ENCODE measurements at regions not wholly inside any gene's neighbourhood (a gene's known extent, or its start where the extent isn't known, plus 50 kb on each side); places are given as distances from the start of the nearest gene placed in this dataset.

DNA sequence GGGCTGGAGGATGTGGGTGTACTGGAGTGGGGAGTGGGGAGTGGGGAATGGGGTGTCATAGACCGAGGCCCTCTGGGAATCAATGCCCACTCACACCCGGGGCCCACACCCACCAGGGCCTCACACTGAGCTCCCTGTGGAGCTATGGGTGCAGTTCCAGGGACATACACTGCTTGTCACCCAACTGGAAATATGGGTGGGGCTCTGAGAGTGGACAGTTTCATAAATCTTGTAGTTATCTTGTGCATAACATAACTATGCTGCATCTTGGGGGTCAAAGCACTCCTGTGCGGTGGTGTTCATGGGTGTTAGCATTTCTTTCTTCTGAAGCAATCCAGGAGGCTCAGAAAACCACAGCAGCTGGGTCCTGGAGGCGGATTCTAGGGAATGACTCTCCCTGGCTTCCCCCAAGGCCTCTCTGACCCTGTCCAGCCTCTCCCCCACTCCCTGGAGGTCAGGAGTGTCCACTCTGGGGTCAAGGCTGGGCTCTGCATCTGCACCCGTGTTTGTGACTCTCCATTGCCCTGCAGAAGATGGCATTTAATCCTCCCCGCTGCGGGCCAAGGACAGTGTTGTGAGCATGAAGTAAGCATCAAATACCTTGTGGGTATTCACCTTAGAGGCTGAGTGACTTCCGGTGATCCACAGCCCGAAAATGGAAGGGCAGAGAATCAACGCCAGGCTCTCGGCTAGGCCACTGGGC, 172.5 kb downstream of the CTTN start:
- Mint-ChIP-seq H3K4me3 (ENCODE audit: low read depth, unreplicated experiment) (no peak overlapping the region), H3K9me3 (ENCODE audit: low read depth, unreplicated experiment) (no peaks in the 10 kb centered on the region), H3K4me1 (ENCODE audit: low read depth, unreplicated experiment) (peaks cover 8% of the 10 kb centered on the region), H3K36me3 (ENCODE audit: insufficient read depth, unreplicated experiment) (peaks cover 7% of the 10 kb centered on the region), H3K27ac (ENCODE audit: unreplicated experiment) (no peak overlapping the region), H3K27me3 (ENCODE audit: unreplicated experiment) (no peaks in the 10 kb centered on the region)
- BruUV-seq (replicated peaks) = no TSS peak
- intact Hi-C loops (cut with micrococcal nuclease; ENCODE audit: unreplicated experiment) = no loop called here
- no peak for DNase-seq
- CTCF ChIA-PET = no interaction called here
- TF ChIP-seq, protein P1, sequence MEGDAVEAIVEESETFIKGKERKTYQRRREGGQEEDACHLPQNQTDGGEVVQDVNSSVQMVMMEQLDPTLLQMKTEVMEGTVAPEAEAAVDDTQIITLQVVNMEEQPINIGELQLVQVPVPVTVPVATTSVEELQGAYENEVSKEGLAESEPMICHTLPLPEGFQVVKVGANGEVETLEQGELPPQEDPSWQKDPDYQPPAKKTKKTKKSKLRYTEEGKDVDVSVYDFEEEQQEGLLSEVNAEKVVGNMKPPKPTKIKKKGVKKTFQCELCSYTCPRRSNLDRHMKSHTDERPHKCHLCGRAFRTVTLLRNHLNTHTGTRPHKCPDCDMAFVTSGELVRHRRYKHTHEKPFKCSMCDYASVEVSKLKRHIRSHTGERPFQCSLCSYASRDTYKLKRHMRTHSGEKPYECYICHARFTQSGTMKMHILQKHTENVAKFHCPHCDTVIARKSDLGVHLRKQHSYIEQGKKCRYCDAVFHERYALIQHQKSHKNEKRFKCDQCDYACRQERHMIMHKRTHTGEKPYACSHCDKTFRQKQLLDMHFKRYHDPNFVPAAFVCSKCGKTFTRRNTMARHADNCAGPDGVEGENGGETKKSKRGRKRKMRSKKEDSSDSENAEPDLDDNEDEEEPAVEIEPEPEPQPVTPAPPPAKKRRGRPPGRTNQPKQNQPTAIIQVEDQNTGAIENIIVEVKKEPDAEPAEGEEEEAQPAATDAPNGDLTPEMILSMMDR (IDR thresholded peaks at IDR 0.05; ENCODE audit: unreplicated experiment) = no peak

DNA sequence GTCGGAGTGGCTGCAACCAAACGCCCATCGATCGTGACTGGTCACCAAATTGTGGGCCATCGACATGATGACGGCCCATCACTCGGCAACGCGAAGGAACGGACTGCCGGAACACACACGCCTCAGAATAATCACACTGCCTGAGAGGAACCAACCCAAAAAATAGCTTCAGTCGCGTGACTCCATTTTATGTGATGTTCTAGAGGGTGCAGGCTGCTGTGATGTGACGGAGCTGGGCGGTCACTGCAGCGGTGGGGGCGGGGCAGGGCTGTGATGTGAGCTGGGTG, 174.6 kb downstream of the CTTN start:
- TF ChIP-seq, protein P1 (IDR thresholded peaks at IDR 0.05; ENCODE audit: unreplicated experiment) = no peak
- Mint-ChIP-seq H3K4me1 (ENCODE audit: low read depth, unreplicated experiment) (peaks cover 2% of the 10 kb centered on the region), H3K27ac (ENCODE audit: unreplicated experiment) (no peak overlapping the region), H3K9me3 (ENCODE audit: low read depth, unreplicated experiment) (no peaks in the 10 kb centered on the region), H3K4me3 (ENCODE audit: low read depth, unreplicated experiment) (no peak overlapping the region), H3K36me3 (ENCODE audit: insufficient read depth, unreplicated experiment) (peaks cover 1% of the 10 kb centered on the region), H3K27me3 (ENCODE audit: unreplicated experiment) (no peaks in the 10 kb centered on the region)
- BruUV-seq (replicated peaks) = no TSS peak
- intact Hi-C loops (cut with micrococcal nuclease; ENCODE audit: unreplicated experiment) = no loop called here
- CTCF ChIA-PET = no interaction called here
- no peak for DNase-seq

DNA sequence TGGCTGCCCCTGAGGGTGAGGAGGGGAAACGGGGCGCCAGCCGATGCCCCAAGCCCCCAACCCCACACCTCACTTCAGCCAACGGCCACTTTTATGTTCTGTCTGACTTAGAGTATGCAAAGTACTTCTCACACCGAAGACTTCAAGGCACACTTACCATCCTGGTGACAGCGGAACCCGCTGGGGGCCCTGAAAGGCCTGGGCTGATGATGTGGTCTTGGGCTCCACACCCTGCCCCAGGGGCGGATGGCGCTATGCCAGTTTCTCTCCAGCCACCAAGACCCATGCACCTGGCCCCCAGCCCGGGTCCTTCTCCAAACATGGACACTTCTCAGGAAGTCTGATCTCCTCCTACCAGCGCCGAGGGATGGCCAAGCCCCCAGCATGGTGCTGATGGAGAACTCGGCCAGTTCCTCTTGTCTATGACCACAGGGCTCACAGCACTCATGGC, 175.4 kb downstream of the CTTN start:
- intact Hi-C loops (cut with micrococcal nuclease; ENCODE audit: unreplicated experiment) = no loop called here
- Mint-ChIP-seq H3K27me3 (ENCODE audit: unreplicated experiment) (no peaks in the 10 kb centered on the region), H3K27ac (ENCODE audit: unreplicated experiment) (no peak overlapping the region), H3K4me1 (ENCODE audit: low read depth, unreplicated experiment) (no peaks in the 10 kb centered on the region), H3K4me3 (ENCODE audit: low read depth, unreplicated experiment) (no peak overlapping the region), H3K9me3 (ENCODE audit: low read depth, unreplicated experiment) (no peaks in the 10 kb centered on the region), H3K36me3 (ENCODE audit: insufficient read depth, unreplicated experiment) (no peaks in the 10 kb centered on the region)
- DNase-seq = no peak
- BruUV-seq (replicated peaks) = no TSS peak
- TF ChIP-seq, protein P1 (IDR thresholded peaks at IDR 0.05; ENCODE audit: unreplicated experiment) = no peak
- CTCF ChIA-PET = no interaction called here

DNA sequence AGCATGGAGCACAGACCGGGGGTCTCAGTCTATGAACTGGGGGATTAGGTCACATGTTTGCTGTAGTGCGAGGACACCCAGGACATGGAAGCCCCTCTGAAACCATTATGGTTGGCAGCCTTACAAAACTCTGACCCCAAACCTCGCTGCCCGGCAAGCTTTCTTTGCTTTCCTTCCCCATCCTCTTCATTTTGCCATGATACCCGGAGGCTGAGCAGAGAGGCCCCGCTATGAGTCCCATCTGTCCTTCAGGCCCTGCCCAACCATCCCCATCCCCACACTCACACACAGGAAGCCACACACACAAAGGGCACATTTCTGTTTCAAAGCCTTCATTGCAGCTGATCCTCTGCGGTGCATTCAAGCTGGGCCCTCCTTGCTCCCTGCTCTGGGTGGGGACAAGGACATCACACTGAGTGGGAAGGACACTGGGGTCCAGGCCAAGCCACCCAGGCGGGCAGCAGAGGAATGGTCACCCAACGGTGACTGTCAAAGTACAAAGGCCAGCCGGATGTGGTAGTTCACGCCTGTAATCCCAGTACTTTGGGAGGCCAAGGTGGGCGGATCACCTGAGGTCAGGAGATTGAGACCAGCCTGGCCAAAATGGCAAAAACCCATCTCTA, 176.5 kb downstream of the CTTN start:
- H3K27me3 Mint-ChIP-seq (ENCODE audit: unreplicated experiment) = no peaks in the 10 kb centered on the region
- intact Hi-C loops (cut with micrococcal nuclease; ENCODE audit: unreplicated experiment) = no loop called here
- H3K4me3 Mint-ChIP-seq (ENCODE audit: low read depth, unreplicated experiment) = no peak overlapping the region
- H3K9me3 Mint-ChIP-seq (ENCODE audit: low read depth, unreplicated experiment) = no peaks in the 10 kb centered on the region
- BruUV-seq (replicated peaks) = no TSS peak
- no peaks in the 10 kb centered on the region for H3K4me1 Mint-ChIP-seq (ENCODE audit: low read depth, unreplicated experiment)
- DNase-seq = no peak
- H3K36me3 Mint-ChIP-seq (ENCODE audit: insufficient read depth, unreplicated experiment) = no peaks in the 10 kb centered on the region
- TF ChIP-seq, protein P1 (IDR thresholded peaks at IDR 0.05; ENCODE audit: unreplicated experiment) = no peak
- no peak overlapping the region for H3K27ac Mint-ChIP-seq (ENCODE audit: unreplicated experiment)
- CTCF ChIA-PET = no interaction called here

Data from Calu3 (cell line).